ENCODE measurements at regions not wholly inside any gene's neighbourhood (a gene's known extent, or its start where the extent isn't known, plus 50 kb on each side); places are given as distances from the start of the nearest gene placed in this dataset.

- CTCF ChIA-PET = no interaction called here
- 22% methylated on average over 6 of the region's 8 CpGs for WGBS (ENCODE audit: low lambda C conversion rate)
- no peaks in the 10 kb centered on the region for H3K4me1 ChIP-seq (ENCODE audit: control insufficient read depth in 1 of 2, insufficient read depth in 2 of 2, low read depth in 1 of 2, low read length in 1 of 2)
- no peaks in the 10 kb centered on the region for H3K9me2 ChIP-seq
- TF ChIP-seq SMC3 (IDR thresholded peaks at IDR 0.05; ENCODE audit: low read depth, low read length) = no peak
- no peak for TF ChIP-seq TEAD4 (IDR thresholded peaks at IDR 0.05; ENCODE audit: borderline replicate concordance, insufficient read depth)
- TF ChIP-seq TCF12 (IDR thresholded peaks at IDR 0.05) = no peak
- TF ChIP-seq GATA2 (CRISPR knock-in tag; IDR thresholded peaks at IDR 0.05) = no peak
- TF ChIP-seq ELF1 (IDR thresholded peaks at IDR 0.05) = no peak
- no peak for TF ChIP-seq RCOR1 (IDR thresholded peaks at IDR 0.05; ENCODE audit: low read length)
- TF ChIP-seq TAF1 (IDR thresholded peaks at IDR 0.05; ENCODE audit: borderline replicate concordance, low read depth, low read length) = no peak
- no peak for TF ChIP-seq IRF3 (IDR thresholded peaks at IDR 0.05; ENCODE audit: low read depth, low read length)
- TF ChIP-seq REST (IDR thresholded peaks at IDR 0.05; ENCODE audit: low read depth, low read length) = no peak
- no peak for TF ChIP-seq JUND (IDR thresholded peaks at IDR 0.05)
- no peak for TF ChIP-seq SIN3A (IDR thresholded peaks at IDR 0.05; ENCODE audit: borderline replicate concordance, low read depth, low read length)
- no peaks in the 10 kb centered on the region; the same call in 1 of the 2 replicates for H3K27me3 ChIP-seq (ENCODE audit: insufficient read depth)
- no peaks in the 10 kb centered on the region for H3K9me3 ChIP-seq
- no peak overlapping the region for H3K27ac ChIP-seq (ENCODE audit: low read depth in 2 of 2, low read length in 1 of 2)
- no peaks in the 10 kb centered on the region for H3F3A ChIP-seq (replicated peaks; ENCODE audit: insufficient read depth)
- no peak overlapping the region for H2AFZ ChIP-seq (ENCODE audit: low read depth)
- no peak overlapping the region for H3K4me2 ChIP-seq
- no peaks in the 10 kb centered on the region for H4K20me1 ChIP-seq (ENCODE audit: insufficient read depth)
- H3K79me2 ChIP-seq (ENCODE audit: insufficient read depth) = no peaks in the 10 kb centered on the region
- no peak for DNase-seq
- H3K36me3 ChIP-seq (replicated peaks in 1 of 2; ENCODE audit: control insufficient read depth in 1 of 2, insufficient read depth in 2 of 2, low read length in 1 of 2) = no peaks in the 10 kb centered on the region
- H3K4me3 ChIP-seq (ENCODE audit: low read depth in 2 of 2, low read length in 1 of 2) = no peak overlapping the region
- POLR2A ChIA-PET = no interaction called here
- H3K9ac ChIP-seq = no peak overlapping the region
Measured at GRCh38 chr11:96506953-96507354, 117.1 kb downstream of the JRKL start.

- Histone ChIP-seq H3K36me3 (replicated peaks in 1 of 2; ENCODE audit: control insufficient read depth in 1 of 2, insufficient read depth in 2 of 2, low read length in 1 of 2) (no peaks in the 10 kb centered on the region), H3K9ac (no peak overlapping the region), H3K4me2 (no peak overlapping the region), H3K9me3 (no peaks in the 10 kb centered on the region), H3K79me2 (ENCODE audit: insufficient read depth) (no peaks in the 10 kb centered on the region), H3K9me2 (no peaks in the 10 kb centered on the region), H4K20me1 (ENCODE audit: insufficient read depth) (no peaks in the 10 kb centered on the region), H3K4me3 (ENCODE audit: low read depth in 2 of 2, low read length in 1 of 2) (no peak overlapping the region), H3K4me1 (ENCODE audit: control insufficient read depth in 1 of 2, insufficient read depth in 2 of 2, low read depth in 1 of 2, low read length in 1 of 2) (no peaks in the 10 kb centered on the region), H2AFZ (ENCODE audit: low read depth) (no peak overlapping the region), H3K27me3 (ENCODE audit: insufficient read depth) (no peaks in the 10 kb centered on the region; the same call in 1 of the 2 replicates), H3F3A (replicated peaks; ENCODE audit: insufficient read depth) (no peaks in the 10 kb centered on the region), H3K27ac (ENCODE audit: low read depth in 2 of 2, low read length in 1 of 2) (no peak overlapping the region)
- 33% methylated on average over 2 of the region's 2 CpGs for WGBS (ENCODE audit: low lambda C conversion rate)
- no peak for TF ChIP-seq YY1 (IDR thresholded peaks at IDR 0.05; ENCODE audit: low read depth)
- CTCF ChIA-PET = no interaction called here
- POLR2A ChIA-PET = no interaction called here
- no peak for DNase-seq
Measured at GRCh38 chr11:96508861-96509260, 119.0 kb downstream of the JRKL start.

Data from SK-N-SH (cell line).